Vagina (tissue), 2 donors: ENCODE measurements at regions not wholly inside any gene's neighbourhood (a gene's known extent, or its start where the extent isn't known, plus 50 kb on each side); places are given as distances from the start of the nearest gene placed in this dataset.
A peak's percentile ranks its signal among the peaks of the same experiment; 100 is the strongest.

Experiments
- DNase-seq, 2 donors: peaks; one replicate each; pipeline ENCODE4 v3.0.0-alpha.2; 2017; ENCODE audit errors: extremely low spot score in 2 of 2
- H3K27ac ChIP-seq: fragments of 200-600 bp; sonication (generic); one replicate; pipeline ENCODE4 v1.5.1; 2019
- H3K27me3 ChIP-seq: fragments of 200-600 bp; sonication (generic); one replicate; pipeline ENCODE4 v1.5.1; 2019
- H3K36me3 ChIP-seq, 2 donors: fragments of 200-600 bp; sonication (generic); one replicate each; pipeline ENCODE4 v1.5.1; 2017 to 2019
- H3K4me1 ChIP-seq: fragments of 200-600 bp; sonication (generic); one replicate; pipeline ENCODE4 v1.5.1; 2019
- H3K4me3 ChIP-seq, 2 donors: fragments of 200-600 bp; sonication (generic); 1 replicate in 1 of 2; 2 replicates in 1 of 2; pipeline ENCODE4 v1.5.1; 2016 to 2019
- H3K9me3 ChIP-seq: fragments of 200-600 bp; sonication (generic); one replicate; pipeline ENCODE4 v1.5.1; 2019
- POLR2A ChIP-seq, 2 donors: fragments of 450-650 bp; IDR thresholded peaks; one replicate each; pipeline ENCODE4 v1.6.1; 2017; ENCODE audit warnings: antibody characterized with exemption in 2 of 2, mild to moderate bottlenecking in 2 of 2, moderate library complexity in 2 of 2
- POLR2AphosphoS5 ChIP-seq, 2 donors: sonication (generic); formaldehyde crosslinking; IDR thresholded peaks; one replicate each; pipeline ENCODE4 v1.9.0; 2017; ENCODE audit warnings: antibody characterized with exemption in 2 of 2, mild to moderate bottlenecking in 2 of 2, low read depth in 1 of 2; ENCODE audit not compliant: insufficient read depth in 1 of 2
- intact Hi-C: fragments of 100-400 bp; cut with DNase I; formaldehyde crosslinking; loops from one replicate; pipeline ENCODE4 v1.15.1; 2023
- TF ChIP-seq, protein P1 (sequence below), 3 experiments: fragments of 450-650 bp in 2 of 3; fragments of 200-600 bp in 1 of 3; sonication (generic) in 1 of 3; IDR thresholded peaks; one replicate each; pipeline ENCODE4 v1.5.1; 2017 to 2019; ENCODE audit warnings: antibody characterized with exemption in 3 of 3, mild to moderate bottlenecking in 2 of 3, moderate library complexity in 2 of 3

DNA sequence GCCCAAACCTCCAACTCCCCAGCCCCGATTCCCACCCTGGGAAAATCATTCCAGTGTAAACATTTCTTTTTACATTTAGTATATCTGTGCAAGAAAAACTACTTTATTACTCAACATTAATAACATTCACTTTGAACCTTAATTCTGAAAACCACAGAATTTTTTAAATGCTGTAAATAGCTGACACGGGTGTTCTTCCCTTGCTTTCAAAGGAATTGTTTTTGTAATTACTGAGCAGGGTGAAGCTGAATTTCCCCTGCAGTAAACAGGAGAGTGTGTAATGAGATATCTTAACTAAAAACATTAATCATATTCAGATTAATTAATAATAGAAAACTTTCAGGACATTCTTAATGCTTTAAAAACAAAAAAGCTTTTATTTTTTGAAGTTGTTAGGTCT lies 99.3 kb upstream of the CITED2 start:
- H3K36me3 ChIP-seq: no peaks in the 10 kb centered on the region
- H3K4me3 ChIP-seq: no peak overlapping the region
- H3K27ac ChIP-seq: peak overlapping the region; percentile 46
- intact Hi-C loops: no loop called here
- peaks cover 31% of the 10 kb centered on the region for H3K4me1 ChIP-seq
- no peak for TF ChIP-seq POLR2AphosphoS5 (IDR thresholded peaks at IDR 0.05; ENCODE audit: insufficient read depth in 1 of 2, low read depth in 1 of 2)
- TF ChIP-seq, protein P1, sequence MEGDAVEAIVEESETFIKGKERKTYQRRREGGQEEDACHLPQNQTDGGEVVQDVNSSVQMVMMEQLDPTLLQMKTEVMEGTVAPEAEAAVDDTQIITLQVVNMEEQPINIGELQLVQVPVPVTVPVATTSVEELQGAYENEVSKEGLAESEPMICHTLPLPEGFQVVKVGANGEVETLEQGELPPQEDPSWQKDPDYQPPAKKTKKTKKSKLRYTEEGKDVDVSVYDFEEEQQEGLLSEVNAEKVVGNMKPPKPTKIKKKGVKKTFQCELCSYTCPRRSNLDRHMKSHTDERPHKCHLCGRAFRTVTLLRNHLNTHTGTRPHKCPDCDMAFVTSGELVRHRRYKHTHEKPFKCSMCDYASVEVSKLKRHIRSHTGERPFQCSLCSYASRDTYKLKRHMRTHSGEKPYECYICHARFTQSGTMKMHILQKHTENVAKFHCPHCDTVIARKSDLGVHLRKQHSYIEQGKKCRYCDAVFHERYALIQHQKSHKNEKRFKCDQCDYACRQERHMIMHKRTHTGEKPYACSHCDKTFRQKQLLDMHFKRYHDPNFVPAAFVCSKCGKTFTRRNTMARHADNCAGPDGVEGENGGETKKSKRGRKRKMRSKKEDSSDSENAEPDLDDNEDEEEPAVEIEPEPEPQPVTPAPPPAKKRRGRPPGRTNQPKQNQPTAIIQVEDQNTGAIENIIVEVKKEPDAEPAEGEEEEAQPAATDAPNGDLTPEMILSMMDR (IDR thresholded peaks at IDR 0.05): no peak
- TF ChIP-seq POLR2A (IDR thresholded peaks at IDR 0.05): no peak
- no peak for DNase-seq
- H3K27me3 ChIP-seq: no peaks in the 10 kb centered on the region
- H3K9me3 ChIP-seq: no peaks in the 10 kb centered on the region

DNA sequence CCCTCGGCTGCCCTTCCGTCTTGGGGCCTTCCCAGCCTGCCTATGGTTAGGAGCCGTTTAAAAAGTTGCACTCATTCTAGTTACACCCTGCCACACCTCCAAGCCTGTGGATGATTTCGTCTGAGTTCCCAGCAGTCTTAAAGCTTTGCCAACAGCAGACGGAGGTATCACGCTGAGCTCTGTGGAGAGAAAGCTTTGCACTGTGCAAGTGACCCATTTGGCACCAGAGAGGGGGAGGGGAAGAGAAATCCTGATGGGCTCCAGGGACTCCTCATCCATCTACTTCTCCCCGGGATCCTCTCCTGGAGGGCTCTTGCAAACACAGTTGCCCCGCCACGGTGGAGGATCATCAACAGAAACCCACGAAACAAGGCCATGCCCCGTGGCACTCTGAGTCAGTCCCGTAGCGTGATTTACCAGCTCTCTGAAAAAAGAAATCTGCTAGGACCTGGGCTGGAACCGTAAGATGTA lies 98.8 kb upstream of the CITED2 start:
- intact Hi-C loops: no loop called here
- H3K4me3 ChIP-seq: no peak overlapping the region
- DNase-seq: no peak

DNA sequence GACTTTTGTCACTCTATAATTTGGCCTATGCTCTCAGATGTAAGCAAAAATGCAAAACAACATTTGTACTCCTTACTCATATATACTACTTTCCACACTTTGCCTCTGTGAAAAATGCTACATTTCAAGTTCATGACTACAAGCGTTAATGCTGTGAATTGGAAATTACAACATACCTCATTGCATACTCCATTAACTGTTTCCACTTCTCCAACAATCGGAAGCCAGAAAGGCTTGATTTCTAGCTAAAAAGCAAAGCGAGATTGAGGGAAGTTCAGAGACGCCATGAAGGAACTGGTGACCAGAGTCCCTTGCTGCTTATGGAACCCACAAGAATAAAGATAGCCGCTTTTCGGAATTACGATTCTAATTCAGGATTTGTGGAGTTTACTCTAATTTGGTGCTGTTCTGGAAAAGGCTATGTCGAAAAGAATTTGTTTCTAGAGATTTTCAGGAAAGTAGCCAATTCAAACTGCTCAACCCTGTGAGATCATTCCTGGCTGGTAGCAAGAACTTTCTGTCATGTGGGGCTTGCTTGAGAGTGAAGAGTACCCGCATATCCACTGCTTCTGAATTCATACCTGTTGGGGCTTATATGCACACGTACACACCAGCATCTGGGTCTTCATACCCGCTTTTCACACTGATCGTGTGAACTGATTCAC lies 98.0 kb upstream of the CITED2 start:
- H3K36me3 ChIP-seq: no peaks in the 10 kb centered on the region
- intact Hi-C loops: no loop called here

More for the DNA sequence above, 98.8 kb upstream of the CITED2 start:
- no peaks in the 10 kb centered on the region for H3K9me3 ChIP-seq
- TF ChIP-seq POLR2AphosphoS5 (IDR thresholded peaks at IDR 0.05; ENCODE audit: insufficient read depth in 1 of 2, low read depth in 1 of 2) (no peak), POLR2A (IDR thresholded peaks at IDR 0.05) (no peak)
- TF ChIP-seq, protein P1 (IDR thresholded peaks at IDR 0.05): no peak
- no peaks in the 10 kb centered on the region for H3K27me3 ChIP-seq
- H3K36me3 ChIP-seq: no peaks in the 10 kb centered on the region
- peaks cover 31% of the 10 kb centered on the region for H3K4me1 ChIP-seq
- H3K27ac ChIP-seq: peak overlapping the region; percentile 46

DNA sequence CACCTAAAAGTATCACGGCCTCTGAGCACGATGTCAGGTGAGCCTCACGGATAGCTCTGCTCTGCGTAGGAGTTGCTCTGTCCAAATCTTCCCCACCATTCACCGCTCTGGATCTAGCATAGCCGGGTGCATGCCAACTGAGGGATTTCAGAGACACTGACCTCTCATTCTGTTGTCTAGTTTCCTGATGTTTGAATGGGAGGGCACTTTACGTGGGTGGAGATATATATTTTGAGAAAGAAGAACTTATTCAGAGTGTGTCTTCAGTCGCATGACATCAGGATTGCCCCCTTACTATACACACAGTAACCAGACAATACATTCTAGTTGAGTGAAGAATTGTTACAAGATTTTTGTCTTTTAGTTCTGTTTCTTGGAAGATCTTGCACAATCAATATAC lies 96.5 kb upstream of the CITED2 start:
- Histone ChIP-seq H3K4me1 (peaks cover 31% of the 10 kb centered on the region), H3K9me3 (no peaks in the 10 kb centered on the region), H3K27me3 (no peaks in the 10 kb centered on the region), H3K27ac (no peak overlapping the region), H3K36me3 (no peaks in the 10 kb centered on the region), H3K4me3 (no peak overlapping the region)
- intact Hi-C loops: no loop called here
- no peak for TF ChIP-seq POLR2AphosphoS5 (IDR thresholded peaks at IDR 0.05; ENCODE audit: insufficient read depth in 1 of 2, low read depth in 1 of 2)
- no peak for TF ChIP-seq POLR2A (IDR thresholded peaks at IDR 0.05)
- TF ChIP-seq, protein P1 (IDR thresholded peaks at IDR 0.05): no peak
- DNase-seq: no peak

More for the DNA sequence above, 98.0 kb upstream of the CITED2 start:
- Histone ChIP-seq H3K27me3 (no peaks in the 10 kb centered on the region), H3K27ac (peak overlapping the region; percentile 46), H3K4me3 (no peak overlapping the region), H3K4me1 (peaks cover 31% of the 10 kb centered on the region), H3K9me3 (no peaks in the 10 kb centered on the region)
- TF ChIP-seq, protein P1 (IDR thresholded peaks at IDR 0.05): no peak
- TF ChIP-seq POLR2A (IDR thresholded peaks at IDR 0.05) (no peak), POLR2AphosphoS5 (IDR thresholded peaks at IDR 0.05; ENCODE audit: insufficient read depth in 1 of 2, low read depth in 1 of 2) (no peak)
- DNase-seq: no peak

DNA sequence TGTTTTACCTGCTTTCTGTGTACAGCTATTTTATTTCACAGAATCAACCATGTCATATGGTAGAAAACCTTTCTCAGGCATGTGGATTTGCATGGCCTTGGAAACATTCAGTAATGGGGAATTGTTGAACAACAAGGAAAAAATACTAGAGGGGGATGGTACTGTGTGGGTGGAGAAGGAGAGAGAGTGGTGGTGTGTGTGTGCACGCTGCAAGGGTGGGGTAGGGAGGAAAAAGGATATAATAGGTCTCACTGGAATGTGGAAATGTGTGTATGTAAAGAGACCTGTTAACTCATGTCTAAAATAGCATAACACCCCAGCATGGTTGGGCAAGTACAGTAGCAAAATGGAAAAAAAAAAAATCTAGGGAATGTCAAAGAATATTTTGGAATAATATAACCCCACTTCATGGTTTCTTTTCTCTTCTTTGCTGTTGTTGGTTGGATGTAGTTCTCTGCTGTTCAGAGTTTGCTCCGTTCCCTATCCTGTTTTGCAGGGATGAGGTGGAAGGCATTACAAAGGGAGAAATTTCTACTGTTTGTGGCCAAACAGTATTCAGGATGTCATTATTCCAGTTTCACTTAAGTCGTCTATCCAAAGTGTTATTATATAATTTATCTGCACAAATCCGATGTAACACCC lies 93.9 kb upstream of the CITED2 start:
- H3K36me3 ChIP-seq: no peaks in the 10 kb centered on the region
- H3K27ac ChIP-seq: no peak overlapping the region
- H3K27me3 ChIP-seq: no peaks in the 10 kb centered on the region
- TF ChIP-seq, protein P1 (IDR thresholded peaks at IDR 0.05): no peak
- TF ChIP-seq POLR2AphosphoS5 (IDR thresholded peaks at IDR 0.05; ENCODE audit: insufficient read depth in 1 of 2, low read depth in 1 of 2) (no peak), POLR2A (IDR thresholded peaks at IDR 0.05) (no peak)
- no peak overlapping the region for H3K4me3 ChIP-seq
- intact Hi-C loops: no loop called here
- peaks cover 11% of the 10 kb centered on the region for H3K4me1 ChIP-seq
- H3K9me3 ChIP-seq: no peaks in the 10 kb centered on the region
- DNase-seq: no peak
